A549 (cell line): ENCODE measurements at regions not wholly inside any gene's neighbourhood (a gene's known extent, or its start where the extent isn't known, plus 50 kb on each side); places are given as distances from the start of the nearest gene placed in this dataset.
"Not testable (repeated sequence)": the region's sequence is repeated elsewhere in the genome, so short reads cannot be mapped to it uniquely, and the experiment has no call there.

ENCODE experiments used
- ESRRA ChIP-seq: fragments of 150-350 bp; IDR thresholded peaks from 2 replicates; pipeline ENCODE4 v1.6.1; 2014; ENCODE audit warnings: mild to moderate bottlenecking, low read length, borderline replicate concordance
- NPAS2 ChIP-seq: fragments of 250-450 bp; sonication (Bioruptor Pico); IDR thresholded peaks from 2 replicates; pipeline ENCODE4 v1.8.0; 2022; ENCODE audit warnings: mild to moderate bottlenecking, moderate library complexity, borderline replicate concordance
- POLR2A ChIP-seq: IDR thresholded peaks from 2 replicates; pipeline ENCODE4 v1.6.1; 2012; ENCODE audit warnings: mild to moderate bottlenecking, low read length

- not testable (repeated sequence) for TF ChIP-seq POLR2A; NPAS2 (CRISPR knock-in tag); ESRRA
Measured at GRCh38 chr20:25978450-25979190, 282.0 kb upstream of the ZNF337 start.
